PC-3 (cell line): ENCODE measurements at regions not wholly inside any gene's neighbourhood (a gene's known extent, or its start where the extent isn't known, plus 50 kb on each side); places are given as distances from the start of the nearest gene placed in this dataset.

Experiments
- ATAC-seq: fragments of 200-7000 bp; cut with Tn5 transposase; 2 replicates; pipeline ENCODE4 v1.9.1; 2020; ENCODE audit warnings: mild to moderate bottlenecking, moderate library complexity
- BruUV-seq: library from RNA; stranded (reverse); fragments of 400-500 nt; replicated peaks from 2 replicates; lab custom pipeline; 2021; lab: Mats Ljungman, UMichigan
- CTCF ChIA-PET: fragments of 300-600 bp; sonication (Branson Sonifier 250); formaldehyde crosslinking; loops from one replicate; lab custom pipeline; 2022; ENCODE audit warnings: antibody characterized with exemption; lab: Charles Lee
- POLR2A ChIA-PET: fragments of 300-600 bp; sonication (Branson Sonifier 250); formaldehyde crosslinking; loops from one replicate; lab custom pipeline; 2022; ENCODE audit warnings: antibody characterized with exemption; ENCODE audit not compliant: unreplicated experiment; lab: Charles Lee
- DNase-seq: peaks from one replicate; pipeline ENCODE4 v3.0.0-alpha.2; 2015
- H2AFZ ChIP-seq: fragments of 300-600 bp; sonication (generic); 2 replicates; pipeline ENCODE4 v1.6.0; 2016; ENCODE audit warnings: antibody characterized with exemption, low read length
- H3F3A ChIP-seq: fragments of 300-600 bp; sonication (generic); one replicate; pipeline ENCODE4 v1.6.0; 2017; ENCODE audit warnings: antibody characterized with exemption, low read length, control low read depth, mild to moderate bottlenecking; ENCODE audit not compliant: unreplicated experiment
- H3K27ac ChIP-seq: fragments of 300-600 bp; sonication (generic); 2 replicates; pipeline ENCODE4 v1.5.1; 2016; ENCODE audit warnings: mild to moderate bottlenecking, low read length
- H3K27me3 ChIP-seq: fragments of 300-600 bp; sonication (generic); 2 replicates; pipeline ENCODE4 v1.6.1; 2016; ENCODE audit warnings: low read length, mixed read lengths
- H3K36me3 ChIP-seq: fragments of 300-600 bp; sonication (generic); 2 replicates; pipeline ENCODE4 v1.6.1; 2016; ENCODE audit warnings: low read depth, mixed run types, low read length, mixed read lengths
- H3K4me1 ChIP-seq: fragments of 300-600 bp; sonication (generic); 2 replicates; pipeline ENCODE4 v1.5.1; 2016; ENCODE audit warnings: low read length; ENCODE audit not compliant: insufficient read depth
- H3K4me2 ChIP-seq: fragments of 300-600 bp; sonication (generic); 2 replicates; pipeline ENCODE4 v1.6.0; 2016; ENCODE audit warnings: low read length
- H3K4me3 ChIP-seq: fragments of 300-600 bp; sonication (generic); 2 replicates; pipeline ENCODE4 v1.5.1; 2016; ENCODE audit warnings: mild to moderate bottlenecking, low read length, mixed read lengths
- H3K79me2 ChIP-seq: fragments of 300-600 bp; sonication (generic); 2 replicates; pipeline ENCODE4 v1.6.1; 2017; ENCODE audit warnings: low read length, mixed read lengths
- H3K9ac ChIP-seq: fragments of 300-600 bp; sonication (generic); 2 replicates; pipeline ENCODE4 v1.6.0; 2016; ENCODE audit warnings: mild to moderate bottlenecking, low read length
- H3K9me2 ChIP-seq: fragments of 300-600 bp; sonication (generic); replicated peaks from 2 replicates; pipeline ENCODE4 v1.6.1; 2016; ENCODE audit warnings: mixed run types, low read length, mixed read lengths
- H3K9me3 ChIP-seq: fragments of 300-600 bp; sonication (generic); 2 replicates; pipeline ENCODE4 v1.6.1; 2016; ENCODE audit warnings: low read length, mixed read lengths
- H4K20me1 ChIP-seq: fragments of 300-600 bp; sonication (generic); 2 replicates; pipeline ENCODE4 v1.6.1; 2016; ENCODE audit warnings: low read length, mixed read lengths
- CTCF ChIP-seq: fragments of 300-600 bp; sonication (generic); conservative IDR thresholded peaks from 2 replicates; pipeline ENCODE4 v1.5.1; 2017; ENCODE audit warnings: antibody characterized with exemption, low read depth, mild to moderate bottlenecking, low read length
- EZH2 ChIP-seq: fragments of 300-600 bp; sonication (generic); IDR thresholded peaks from one replicate; pipeline ENCODE4 v1.6.1; 2017; ENCODE audit warnings: antibody characterized with exemption, mild to moderate bottlenecking, low read length; ENCODE audit not compliant: unreplicated experiment
- EZH2phosphoT487 ChIP-seq: fragments of 300-600 bp; sonication (generic); IDR thresholded peaks from 2 replicates; pipeline ENCODE4 v1.6.1; 2018; ENCODE audit warnings: mild to moderate bottlenecking, antibody characterized with exemption, low read length, borderline replicate concordance
- intact Hi-C: fragments of 100-400 bp; cut with micrococcal nuclease; formaldehyde crosslinking; loops from 2 replicates; pipeline ENCODE4 v1.9.0; 2023

GRCh38 chr12:67025543-67026114, 243.5 kb upstream of the CAND1 start:
- Histone ChIP-seq H3K9me2 (no peaks in the 10 kb centered on the region), H3K27ac (no peak overlapping the region), H3F3A (no peaks in the 10 kb centered on the region), H3K9me3 (no peaks in the 10 kb centered on the region), H3K4me3 (no peak overlapping the region), H4K20me1 (no peaks in the 10 kb centered on the region), H3K36me3 (no peaks in the 10 kb centered on the region), H3K4me2 (no peak overlapping the region), H3K4me1 (no peaks in the 10 kb centered on the region), H2AFZ (no peak overlapping the region), H3K9ac (no peak overlapping the region), H3K27me3 (no peaks in the 10 kb centered on the region), H3K79me2 (no peaks in the 10 kb centered on the region)
- CTCF ChIA-PET: interaction anchor here (0.5 to 0.9 kb wide), 3 partner anchors 135 to 197 kb away, joined by 3 to 6 read pairs (median 3); no protein-coding TSS in a partner anchor
- DNase-seq: peak; percentile 77
- TF ChIP-seq CTCF (peak; percentile 73), EZH2phosphoT487 (no peak), EZH2 (no peak)
- BruUV-seq: no TSS peak
- intact Hi-C loops: loop anchor here (1.0 kb wide), 3 partner anchors 42 to 195 kb away; no protein-coding TSS in a partner anchor
- POLR2A ChIA-PET: no interaction called here
- peak; percentile 46; the same call in 1 of the 2 replicates for ATAC-seq

GRCh38 chr12:67026487-67027246, 242.5 kb upstream of the CAND1 start:
- no peaks in the 10 kb centered on the region for H3K79me2 ChIP-seq
- intact Hi-C loops: loop anchor here (1.0 kb wide), 1 partner anchor 122 kb away; no protein-coding TSS in a partner anchor
- TF ChIP-seq CTCF (no peak), EZH2 (no peak), EZH2phosphoT487 (no peak)
- no peak overlapping the region for H3K4me3 ChIP-seq
- no peak overlapping the region for H3K9ac ChIP-seq
- no peaks in the 10 kb centered on the region for H3K9me2 ChIP-seq
- no peak for ATAC-seq
- H3K36me3 ChIP-seq: no peaks in the 10 kb centered on the region
- no peaks in the 10 kb centered on the region for H4K20me1 ChIP-seq
- ChIA-PET POLR2A (no interaction called here), CTCF (no interaction called here)
- no TSS peak for BruUV-seq
- no peak overlapping the region for H3K4me2 ChIP-seq
- H3K9me3 ChIP-seq: no peaks in the 10 kb centered on the region
- no peaks in the 10 kb centered on the region for H3F3A ChIP-seq
- no peak overlapping the region for H2AFZ ChIP-seq
- no peak for DNase-seq
- no peak overlapping the region for H3K27ac ChIP-seq
- no peaks in the 10 kb centered on the region for H3K27me3 ChIP-seq
- H3K4me1 ChIP-seq: peaks cover under 1% of the 10 kb centered on the region; the same call in 1 of the 2 replicates

DNA sequence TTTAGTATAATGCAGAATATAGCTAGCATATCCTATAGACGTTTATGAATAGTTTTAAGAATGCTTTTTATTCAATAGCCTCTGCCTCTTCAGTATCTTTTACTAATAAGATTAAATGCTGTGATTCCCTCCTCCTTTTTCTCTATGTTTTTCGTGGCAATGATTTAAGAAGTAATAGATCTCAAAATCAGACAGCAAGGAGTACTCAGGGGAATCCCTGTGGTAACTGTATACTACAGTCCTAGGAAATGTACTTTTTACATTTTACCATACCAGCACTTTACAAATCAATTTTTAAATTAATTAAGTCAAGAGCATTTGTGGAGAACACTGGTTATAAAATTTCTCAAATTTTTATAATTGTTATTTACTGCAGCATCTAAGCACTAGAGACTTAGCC, 240.6 kb upstream of the CAND1 start:
- Histone ChIP-seq H3K9me3 (no peaks in the 10 kb centered on the region), H3K4me1 (peaks cover 14% of the 10 kb centered on the region), H3K4me3 (no peak overlapping the region), H3K4me2 (no peak overlapping the region), H3K9ac (no peak overlapping the region), H4K20me1 (no peaks in the 10 kb centered on the region), H2AFZ (no peak overlapping the region), H3K9me2 (no peaks in the 10 kb centered on the region), H3F3A (peaks cover 3% of the 10 kb centered on the region), H3K27ac (no peak overlapping the region), H3K79me2 (no peaks in the 10 kb centered on the region), H3K27me3 (no peaks in the 10 kb centered on the region), H3K36me3 (no peaks in the 10 kb centered on the region)
- no peak for ATAC-seq
- intact Hi-C loops: no loop called here
- DNase-seq: no peak
- no TSS peak for BruUV-seq
- TF ChIP-seq CTCF: no peak
- TF ChIP-seq EZH2phosphoT487: no peak
- ChIA-PET CTCF (no interaction called here), POLR2A (no interaction called here)
